SK-N-SH (cell line): ENCODE measurements at regions not wholly inside any gene's neighbourhood (a gene's known extent, or its start where the extent isn't known, plus 50 kb on each side); places are given as distances from the start of the nearest gene placed in this dataset.

ENCODE experiments used
- CTCF ChIA-PET: fragments of 300-600, 350-600 bp; formaldehyde crosslinking; extraction: SDS; loops from one replicate; lab custom pipeline; 2021; lab: Yijun Ruan, JAX
- POLR2A ChIA-PET: fragments of 350-600 bp; sonication (Branson Sonifier 250); formaldehyde crosslinking; extraction: SDS; loops from one replicate; lab custom pipeline; 2020; ENCODE audit warnings: antibody characterized with exemption, inconsistent platforms; lab: Yijun Ruan, JAX
- DNase-seq: peaks from one replicate; pipeline ENCODE4 v3.0.0; 2012
- H2AFZ ChIP-seq: fragments of 200-600 bp; sonication (generic); 2 replicates; pipeline ENCODE4 v1.8.1; 2016; ENCODE audit warnings: antibody characterized with exemption, mild to moderate bottlenecking, low read depth
- H3F3A ChIP-seq: fragments of 200-600 bp; sonication (generic); replicated peaks from 2 replicates; pipeline ENCODE3; 2016; ENCODE audit warnings: antibody characterized with exemption, mild to moderate bottlenecking; ENCODE audit not compliant: insufficient read depth
- H3K27ac ChIP-seq, 2 experiments: fragments of 200-500 bp in 1 of 2; fragments of 200-600 bp in 1 of 2; sonication (Bioruptor generic) in 1 of 2; sonication (generic), shearing (Covaris generic) in 1 of 2; 2 replicates each; pipeline versions ENCODE4 v1.5.1 to v1.6.1; 2014 to 2016; ENCODE audit warnings: low read depth in 2 of 2, inconsistent platforms in 1 of 2, low read length in 1 of 2, mild to moderate bottlenecking in 1 of 2, mixed read lengths in 1 of 2
- H3K27me3 ChIP-seq: fragments of 200-600 bp; sonication (generic), shearing (Covaris generic); 2 replicates; pipeline ENCODE4 v1.6.1; 2016; ENCODE audit warnings: mixed run types; ENCODE audit not compliant: insufficient read depth
- H3K36me3 ChIP-seq, 2 experiments: fragments of 200-500 bp in 1 of 2; fragments of 200-600 bp in 1 of 2; sonication (Bioruptor generic) in 1 of 2; sonication (generic) in 1 of 2; replicated peaks in 1 of 2; 2 replicates each; pipeline versions ENCODE3 to v1.5.1; 2014 to 2016; ENCODE audit warnings: low read length in 1 of 2, mild to moderate bottlenecking in 1 of 2; ENCODE audit not compliant: insufficient read depth in 2 of 2, control insufficient read depth in 1 of 2
- H3K4me1 ChIP-seq, 2 experiments: fragments of 200-500 bp in 1 of 2; fragments of 200-600 bp in 1 of 2; sonication (Bioruptor generic) in 1 of 2; sonication (generic), shearing (Covaris generic) in 1 of 2; 2 replicates each; pipeline versions ENCODE4 v1.5.1 to v1.6.1; 2014 to 2016; ENCODE audit warnings: low read depth in 1 of 2, low read length in 1 of 2, mixed run types in 1 of 2; ENCODE audit not compliant: insufficient read depth in 2 of 2, control insufficient read depth in 1 of 2
- H3K4me2 ChIP-seq: fragments of 200-600 bp; sonication (generic), shearing (Covaris generic); 2 replicates; pipeline ENCODE4 v1.6.1; 2017; ENCODE audit warnings: mixed run types
- H3K4me3 ChIP-seq, 2 experiments: fragments of 200-500 bp in 1 of 2; fragments of 200-600 bp in 1 of 2; sonication (Bioruptor generic) in 1 of 2; sonication (generic), shearing (Covaris generic) in 1 of 2; 2 replicates each; pipeline versions ENCODE4 v1.5.1 to v1.8.1; 2014 to 2016; ENCODE audit warnings: low read depth in 2 of 2, inconsistent platforms in 1 of 2, low read length in 1 of 2, mild to moderate bottlenecking in 1 of 2, mixed read lengths in 1 of 2, moderate library complexity in 1 of 2
- H3K79me2 ChIP-seq: fragments of 200-600 bp; sonication (generic); 2 replicates; pipeline ENCODE4 v1.8.1; 2017; ENCODE audit warnings: mild to moderate bottlenecking; ENCODE audit not compliant: insufficient read depth
- H3K9ac ChIP-seq: fragments of 200-600 bp; sonication (generic); 2 replicates; pipeline ENCODE4 v1.6.1; 2017; ENCODE audit warnings: mixed run types
- H3K9me2 ChIP-seq: fragments of 200-600 bp; sonication (generic); 2 replicates; pipeline ENCODE4 v1.6.1; 2017; ENCODE audit warnings: mixed run types
- H3K9me3 ChIP-seq: fragments of 200-600 bp; sonication (generic); 2 replicates; pipeline ENCODE4 v1.6.1; 2017; ENCODE audit warnings: mixed run types, mild to moderate bottlenecking, moderate library complexity
- H4K20me1 ChIP-seq: fragments of 200-600 bp; sonication (generic); 2 replicates; pipeline ENCODE4 v1.6.1; 2017; ENCODE audit warnings: mild to moderate bottlenecking, mixed run types; ENCODE audit not compliant: insufficient read depth
- CHD2 ChIP-seq: fragments of 150-350 bp; IDR thresholded peaks from 2 replicates; pipeline ENCODE4 v1.6.1; 2018; ENCODE audit warnings: low read length; ENCODE audit not compliant: partially characterized antibody
- ELF1 ChIP-seq: IDR thresholded peaks from 2 replicates; pipeline ENCODE4 v1.4.0; 2012
- EZH2phosphoT487 ChIP-seq: fragments of 200-600 bp; sonication (generic); IDR thresholded peaks from 2 replicates; pipeline ENCODE4 v1.6.1; 2017; ENCODE audit warnings: low read depth, mixed run types, mild to moderate bottlenecking, antibody characterized with exemption, moderate library complexity, borderline replicate concordance
- FOSL2 ChIP-seq: IDR thresholded peaks from 2 replicates; pipeline ENCODE4 v1.4.0; 2012; ENCODE audit warnings: low read depth, mild to moderate bottlenecking, moderate library complexity, borderline replicate concordance
- FOXM1 ChIP-seq: IDR thresholded peaks from 2 replicates; pipeline ENCODE4 v1.4.0; 2012; ENCODE audit warnings: low read depth, mild to moderate bottlenecking
- GABPA ChIP-seq: IDR thresholded peaks from 2 replicates; pipeline ENCODE4 v1.4.0; 2012; ENCODE audit warnings: low read depth, mild to moderate bottlenecking
- POLR2AphosphoS5 ChIP-seq: IDR thresholded peaks from 2 replicates; pipeline ENCODE4 v1.6.1; 2012; ENCODE audit warnings: low read depth, low read length
- RAD21 ChIP-seq: IDR thresholded peaks from 2 replicates; pipeline ENCODE4 v1.6.1; 2012; ENCODE audit warnings: mild to moderate bottlenecking, low read length
- RFX5 ChIP-seq: IDR thresholded peaks from 2 replicates; pipeline ENCODE4 v1.6.1; 2012; ENCODE audit warnings: mild to moderate bottlenecking, improper control_type of control experiment, low read length
- TAF1 ChIP-seq: IDR thresholded peaks from 2 replicates; pipeline ENCODE4 v1.6.1; 2012; ENCODE audit warnings: low read depth, mild to moderate bottlenecking, low read length, moderate library complexity, borderline replicate concordance
- TCF12 ChIP-seq: IDR thresholded peaks from 2 replicates; pipeline ENCODE4 v1.4.0; 2012
- TEAD4 ChIP-seq: IDR thresholded peaks from 2 replicates; pipeline ENCODE4 v1.4.0; 2012; ENCODE audit warnings: mild to moderate bottlenecking, borderline replicate concordance; ENCODE audit not compliant: insufficient read depth
- YY1 ChIP-seq: IDR thresholded peaks from 2 replicates; pipeline ENCODE4 v1.4.0; 2012; ENCODE audit warnings: low read depth, mild to moderate bottlenecking
- WGBS: methylation state at CpG from one replicate; pipeline ENCODE4 v1.1.6; 2017; ENCODE audit warnings: low lambda C conversion rate; 5-methylcytosine and 5-hydroxymethylcytosine counted together
- TF ChIP-seq, protein P1 (sequence below): IDR thresholded peaks from 2 replicates; pipeline ENCODE4 v1.4.0; 2012; ENCODE audit warnings: low read depth

DNA sequence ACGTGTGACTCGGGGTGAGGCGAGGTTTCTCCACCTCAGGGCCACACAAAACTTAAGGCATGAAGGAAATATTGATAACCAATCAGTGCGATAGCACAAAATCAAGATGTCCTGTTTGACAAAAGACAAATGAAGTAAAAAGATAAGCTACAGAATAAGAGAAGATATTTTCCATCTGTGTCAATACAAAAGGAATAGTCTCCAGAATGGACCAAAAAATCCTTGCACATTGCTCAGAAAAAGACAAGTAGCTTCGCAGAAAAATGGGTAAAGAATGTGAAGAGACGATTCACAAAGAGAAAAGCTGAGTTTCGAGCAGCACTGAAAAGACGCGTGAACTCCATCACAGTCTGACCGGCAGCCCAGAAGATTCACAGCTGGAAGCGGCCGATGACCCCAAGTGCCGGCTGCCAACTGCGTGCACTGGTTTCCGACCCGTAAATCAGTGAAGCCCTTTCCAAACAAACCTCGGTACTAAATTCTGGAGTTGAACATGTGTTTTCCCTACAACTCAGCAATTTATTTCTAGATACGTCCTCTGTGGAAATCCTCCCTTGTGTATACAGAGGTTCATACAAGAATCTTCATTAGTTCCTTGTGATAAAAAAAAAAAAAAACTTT is 308.4 kb downstream of the BRD1 start:
- no peaks in the 10 kb centered on the region for H3K27me3 ChIP-seq
- ChIA-PET POLR2A (no interaction called here), CTCF (no interaction called here)
- H3K27ac ChIP-seq: no peak overlapping the region
- TF ChIP-seq TEAD4: no peak
- TF ChIP-seq, protein P1, sequence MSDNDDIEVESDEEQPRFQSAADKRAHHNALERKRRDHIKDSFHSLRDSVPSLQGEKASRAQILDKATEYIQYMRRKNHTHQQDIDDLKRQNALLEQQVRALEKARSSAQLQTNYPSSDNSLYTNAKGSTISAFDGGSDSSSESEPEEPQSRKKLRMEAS: no peak
- no peak for TF ChIP-seq EZH2phosphoT487
- no peak for TF ChIP-seq YY1
- TF ChIP-seq RFX5: no peak
- no peak for TF ChIP-seq RAD21
- TF ChIP-seq TCF12: no peak
- no peak for TF ChIP-seq FOSL2
- TF ChIP-seq POLR2AphosphoS5: no peak
- TF ChIP-seq ELF1: no peak
- TF ChIP-seq CHD2: no peak
- TF ChIP-seq TAF1: no peak
- TF ChIP-seq FOXM1: no peak
- H3K4me2 ChIP-seq: no peak overlapping the region
- WGBS: 41% methylated on average over 18 of the region's 18 CpGs
- H3K9ac ChIP-seq: no peak overlapping the region
- H2AFZ ChIP-seq: no peak overlapping the region
- no peaks in the 10 kb centered on the region for H3K36me3 ChIP-seq
- no peaks in the 10 kb centered on the region for H3K4me1 ChIP-seq
- DNase-seq: no peak
- no peaks in the 10 kb centered on the region for H3K9me2 ChIP-seq
- no peaks in the 10 kb centered on the region for H4K20me1 ChIP-seq
- no peak overlapping the region for H3K4me3 ChIP-seq
- no peaks in the 10 kb centered on the region for H3K79me2 ChIP-seq
- H3F3A ChIP-seq: no peaks in the 10 kb centered on the region
- no peaks in the 10 kb centered on the region for H3K9me3 ChIP-seq

DNA sequence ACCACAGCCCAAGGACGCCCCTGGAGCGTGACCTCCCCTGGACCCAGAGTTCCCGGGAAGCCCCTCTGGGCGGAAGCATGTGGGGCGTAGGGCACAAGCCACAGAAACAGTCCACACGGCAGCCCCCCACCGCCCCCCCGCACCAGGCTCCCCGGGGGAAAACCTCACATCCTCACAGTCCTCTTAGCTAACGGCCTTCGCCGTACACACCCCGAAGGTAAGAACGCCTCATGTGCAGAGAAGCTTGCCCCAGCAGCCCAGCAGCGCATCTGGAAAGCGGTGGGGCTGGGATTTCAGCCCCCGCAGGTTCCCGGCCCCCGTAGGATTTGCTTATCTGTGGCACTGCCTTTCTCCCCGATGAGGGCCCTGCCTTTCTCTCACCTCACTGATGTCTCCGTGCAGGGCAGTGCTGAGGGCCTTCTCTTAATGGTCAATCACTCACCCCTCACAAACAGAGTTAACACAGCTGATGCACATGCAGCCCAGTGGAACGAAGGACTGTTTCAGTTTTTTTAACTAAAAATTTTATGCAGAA is 309.2 kb downstream of the BRD1 start:
- ChIA-PET CTCF (no interaction called here), POLR2A (no interaction called here)
- Histone ChIP-seq H3K4me2 (no peak overlapping the region), H3K9me3 (no peaks in the 10 kb centered on the region), H2AFZ (no peak overlapping the region), H3K27ac (no peak overlapping the region), H4K20me1 (no peaks in the 10 kb centered on the region), H3K9me2 (no peaks in the 10 kb centered on the region), H3K27me3 (no peaks in the 10 kb centered on the region), H3K9ac (no peak overlapping the region), H3K4me1 (no peaks in the 10 kb centered on the region), H3K4me3 (no peak overlapping the region), H3K79me2 (no peaks in the 10 kb centered on the region), H3K36me3 (no peaks in the 10 kb centered on the region), H3F3A (no peaks in the 10 kb centered on the region)
- 13% methylated on average over 9 of the region's 22 CpGs for WGBS
- DNase-seq: no peak
- TF ChIP-seq TAF1: no peak
- TF ChIP-seq TEAD4: no peak
- TF ChIP-seq RAD21: no peak
- no peak for TF ChIP-seq POLR2AphosphoS5
- no peak for TF ChIP-seq GABPA
- TF ChIP-seq ELF1: no peak
